ENCODE measurements at regions not wholly inside any gene's neighbourhood (a gene's known extent, or its start where the extent isn't known, plus 50 kb on each side); places are given as distances from the start of the nearest gene placed in this dataset.

GRCh38 chr5:69034898-69035297 is 58.9 kb upstream of the SLC30A5 start:
- intact Hi-C loops (cut with micrococcal nuclease; ENCODE audit: unreplicated experiment) (no loop called here), in situ Hi-C loops (cut with HindIII; ENCODE audit: extremely low pct_ligation_motif_present, low pct_unique_long_range_greater_than_20kb) (no loop called here)
- ATAC-seq (no peak), DNase-seq (ENCODE audit: low spot score) (no peak), FAIRE-seq (no peak)
- ChIA-PET POLR2A (no interaction called here), CTCF (ENCODE audit: low intra/inter-chr PET ratio, low total read pairs) (no interaction called here)
- Histone ChIP-seq H3K9ac (ENCODE audit: insufficient read depth, low read depth, low read length) (no peak overlapping the region), H3K4me3 (replicated peaks in 1 of 3; ENCODE audit: insufficient read depth in 1 of 3, low read depth in 2 of 3, low read length in 3 of 3) (no peak overlapping the region), H3K27me3 (ENCODE audit: control insufficient read depth in 1 of 2, insufficient read depth in 2 of 2, low read length in 2 of 2) (0 out of 5 replicates have a peak, but pooled peaks cover 0 to 3% of the 10 kb centered on the region in 2 experiments), H3K79me2 (ENCODE audit: insufficient read depth, low read length) (no peaks in the 10 kb centered on the region), H3K27ac (ENCODE audit: extremely low read length, insufficient read depth, low read length) (no peak overlapping the region), H3K36me3 (replicated peaks in 1 of 2; ENCODE audit: control insufficient read depth in 1 of 2, insufficient read depth in 2 of 2, low read length in 2 of 2) (no peaks in the 10 kb centered on the region), H2AFZ (ENCODE audit: low read length) (no peak overlapping the region), H4K20me1 (ENCODE audit: insufficient read depth, low read length) (no peaks in the 10 kb centered on the region), H3K4me2 (ENCODE audit: low read depth, low read length) (no peak overlapping the region), H3K9me3 (ENCODE audit: low read length) (no peaks in the 10 kb centered on the region), H3K4me1 (ENCODE audit: insufficient read depth, low read length) (no peaks in the 10 kb centered on the region)
- BruUV-seq (replicated peaks) = no TSS peak
- 69% methylated on average over 7 of the region's 7 CpGs for WGBS (ENCODE audit: low lambda C conversion rate)
- TF ChIP-seq ZIK1 (CRISPR knock-in tag; IDR thresholded peaks at IDR 0.05; ENCODE audit: borderline replicate concordance, low read depth) = no peak
- TF ChIP-seq ZNF414 (CRISPR knock-in tag; IDR thresholded peaks at IDR 0.05) = no peak
- TF ChIP-seq POLR2AphosphoS2 (IDR thresholded peaks at IDR 0.05; ENCODE audit: low read depth, low read length) = no peak
- TF ChIP-seq, protein P1, sequence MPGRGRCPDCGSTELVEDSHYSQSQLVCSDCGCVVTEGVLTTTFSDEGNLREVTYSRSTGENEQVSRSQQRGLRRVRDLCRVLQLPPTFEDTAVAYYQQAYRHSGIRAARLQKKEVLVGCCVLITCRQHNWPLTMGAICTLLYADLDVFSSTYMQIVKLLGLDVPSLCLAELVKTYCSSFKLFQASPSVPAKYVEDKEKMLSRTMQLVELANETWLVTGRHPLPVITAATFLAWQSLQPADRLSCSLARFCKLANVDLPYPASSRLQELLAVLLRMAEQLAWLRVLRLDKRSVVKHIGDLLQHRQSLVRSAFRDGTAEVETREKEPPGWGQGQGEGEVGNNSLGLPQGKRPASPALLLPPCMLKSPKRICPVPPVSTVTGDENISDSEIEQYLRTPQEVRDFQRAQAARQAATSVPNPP (CRISPR knock-in tag; IDR thresholded peaks at IDR 0.05) = no peak
- TF ChIP-seq MTERF4 (CRISPR knock-in tag; IDR thresholded peaks at IDR 0.05) = no peak
- TF ChIP-seq, protein P2, sequence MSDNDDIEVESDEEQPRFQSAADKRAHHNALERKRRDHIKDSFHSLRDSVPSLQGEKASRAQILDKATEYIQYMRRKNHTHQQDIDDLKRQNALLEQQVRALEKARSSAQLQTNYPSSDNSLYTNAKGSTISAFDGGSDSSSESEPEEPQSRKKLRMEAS (IDR thresholded peaks at IDR 0.05) = no peak
- no peak for TF ChIP-seq MED1 (CRISPR knock-in tag; IDR thresholded peaks at IDR 0.05)
- no peak for TF ChIP-seq SRF (IDR thresholded peaks at IDR 0.05; ENCODE audit: low read depth, low read length)
- TF ChIP-seq, protein P3, sequence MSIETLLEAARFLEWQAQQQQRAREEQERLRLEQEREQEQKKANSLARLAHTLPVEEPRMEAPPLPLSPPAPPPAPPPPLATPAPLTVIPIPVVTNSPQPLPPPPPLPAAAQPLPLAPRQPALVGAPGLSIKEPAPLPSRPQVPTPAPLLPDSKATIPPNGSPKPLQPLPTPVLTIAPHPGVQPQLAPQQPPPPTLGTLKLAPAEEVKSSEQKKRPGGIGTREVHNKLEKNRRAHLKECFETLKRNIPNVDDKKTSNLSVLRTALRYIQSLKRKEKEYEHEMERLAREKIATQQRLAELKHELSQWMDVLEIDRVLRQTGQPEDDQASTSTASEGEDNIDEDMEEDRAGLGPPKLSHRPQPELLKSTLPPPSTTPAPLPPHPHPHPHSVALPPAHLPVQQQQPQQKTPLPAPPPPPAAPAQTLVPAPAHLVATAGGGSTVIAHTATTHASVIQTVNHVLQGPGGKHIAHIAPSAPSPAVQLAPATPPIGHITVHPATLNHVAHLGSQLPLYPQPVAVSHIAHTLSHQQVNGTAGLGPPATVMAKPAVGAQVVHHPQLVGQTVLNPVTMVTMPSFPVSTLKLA (IDR thresholded peaks at IDR 0.05) = no peak
- no peak for TF ChIP-seq CHCHD3 (CRISPR knock-in tag; IDR thresholded peaks at IDR 0.05)
- TF ChIP-seq, protein P4, sequence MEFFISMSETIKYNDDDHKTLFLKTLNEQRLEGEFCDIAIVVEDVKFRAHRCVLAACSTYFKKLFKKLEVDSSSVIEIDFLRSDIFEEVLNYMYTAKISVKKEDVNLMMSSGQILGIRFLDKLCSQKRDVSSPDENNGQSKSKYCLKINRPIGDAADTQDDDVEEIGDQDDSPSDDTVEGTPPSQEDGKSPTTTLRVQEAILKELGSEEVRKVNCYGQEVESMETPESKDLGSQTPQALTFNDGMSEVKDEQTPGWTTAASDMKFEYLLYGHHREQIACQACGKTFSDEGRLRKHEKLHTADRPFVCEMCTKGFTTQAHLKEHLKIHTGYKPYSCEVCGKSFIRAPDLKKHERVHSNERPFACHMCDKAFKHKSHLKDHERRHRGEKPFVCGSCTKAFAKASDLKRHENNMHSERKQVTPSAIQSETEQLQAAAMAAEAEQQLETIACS (CRISPR knock-in tag; IDR thresholded peaks at IDR 0.05) = no peak
- TF ChIP-seq ZNF224 (CRISPR knock-in tag; IDR thresholded peaks at IDR 0.05) = no peak
- TF ChIP-seq, protein P5, sequence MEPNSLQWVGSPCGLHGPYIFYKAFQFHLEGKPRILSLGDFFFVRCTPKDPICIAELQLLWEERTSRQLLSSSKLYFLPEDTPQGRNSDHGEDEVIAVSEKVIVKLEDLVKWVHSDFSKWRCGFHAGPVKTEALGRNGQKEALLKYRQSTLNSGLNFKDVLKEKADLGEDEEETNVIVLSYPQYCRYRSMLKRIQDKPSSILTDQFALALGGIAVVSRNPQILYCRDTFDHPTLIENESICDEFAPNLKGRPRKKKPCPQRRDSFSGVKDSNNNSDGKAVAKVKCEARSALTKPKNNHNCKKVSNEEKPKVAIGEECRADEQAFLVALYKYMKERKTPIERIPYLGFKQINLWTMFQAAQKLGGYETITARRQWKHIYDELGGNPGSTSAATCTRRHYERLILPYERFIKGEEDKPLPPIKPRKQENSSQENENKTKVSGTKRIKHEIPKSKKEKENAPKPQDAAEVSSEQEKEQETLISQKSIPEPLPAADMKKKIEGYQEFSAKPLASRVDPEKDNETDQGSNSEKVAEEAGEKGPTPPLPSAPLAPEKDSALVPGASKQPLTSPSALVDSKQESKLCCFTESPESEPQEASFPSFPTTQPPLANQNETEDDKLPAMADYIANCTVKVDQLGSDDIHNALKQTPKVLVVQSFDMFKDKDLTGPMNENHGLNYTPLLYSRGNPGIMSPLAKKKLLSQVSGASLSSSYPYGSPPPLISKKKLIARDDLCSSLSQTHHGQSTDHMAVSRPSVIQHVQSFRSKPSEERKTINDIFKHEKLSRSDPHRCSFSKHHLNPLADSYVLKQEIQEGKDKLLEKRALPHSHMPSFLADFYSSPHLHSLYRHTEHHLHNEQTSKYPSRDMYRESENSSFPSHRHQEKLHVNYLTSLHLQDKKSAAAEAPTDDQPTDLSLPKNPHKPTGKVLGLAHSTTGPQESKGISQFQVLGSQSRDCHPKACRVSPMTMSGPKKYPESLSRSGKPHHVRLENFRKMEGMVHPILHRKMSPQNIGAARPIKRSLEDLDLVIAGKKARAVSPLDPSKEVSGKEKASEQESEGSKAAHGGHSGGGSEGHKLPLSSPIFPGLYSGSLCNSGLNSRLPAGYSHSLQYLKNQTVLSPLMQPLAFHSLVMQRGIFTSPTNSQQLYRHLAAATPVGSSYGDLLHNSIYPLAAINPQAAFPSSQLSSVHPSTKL (CRISPR knock-in tag; IDR thresholded peaks at IDR 0.05) = no peak
- no peak for TF ChIP-seq PAWR (CRISPR knock-in tag; IDR thresholded peaks at IDR 0.05; ENCODE audit: borderline replicate concordance)
- TF ChIP-seq ZSCAN12 (CRISPR knock-in tag; IDR thresholded peaks at IDR 0.05) = no peak
- no peak for TF ChIP-seq RCOR2 (CRISPR knock-in tag; IDR thresholded peaks at IDR 0.05)

All from HepG2 (cell line).